ENCODE measurements at regions not wholly inside any gene's neighbourhood (a gene's known extent, or its start where the extent isn't known, plus 50 kb on each side); places are given as distances from the start of the nearest gene placed in this dataset.

GRCh38 chr1:87265786-87266185 lies 62.9 kb upstream of the LMO4 start:
- TF ChIP-seq CTCF (IDR thresholded peaks at IDR 0.05) (no peak), POLR2A (IDR thresholded peaks at IDR 0.05) (no peak)

Measured in thyroid gland (tissue), 4 donors.